ENCODE measurements at regions not wholly inside any gene's neighbourhood (a gene's known extent, or its start where the extent isn't known, plus 50 kb on each side); places are given as distances from the start of the nearest gene placed in this dataset.
A peak's percentile ranks its signal among the peaks of the same experiment; 100 is the strongest.

GRCh38 chr10:118405928-118406327 is 63.8 kb upstream of the FAM204A start:
- no peaks in the 10 kb centered on the region for H3K36me3 ChIP-seq (ENCODE audit: control insufficient read depth in 2 of 2, insufficient read depth in 2 of 2, low read length in 2 of 2)
- H3K9me3 ChIP-seq (ENCODE audit: control insufficient read depth in 2 of 2, low read length in 2 of 2): no peaks in the 10 kb centered on the region
- H3K9ac ChIP-seq (ENCODE audit: low read depth in 1 of 2, low read length in 2 of 2): no peak overlapping the region
- H3K4me3 ChIP-seq (ENCODE audit: low read length in 2 of 2): no peak overlapping the region
- H3K4me1 ChIP-seq (ENCODE audit: control insufficient read depth in 2 of 2, insufficient read depth in 2 of 2, low read length in 2 of 2): no peaks in the 10 kb centered on the region
- H3K27me3 ChIP-seq (ENCODE audit: control insufficient read depth in 2 of 2, insufficient read depth in 2 of 2, low read length in 2 of 2): peaks cover 2 to 5% of the 10 kb centered on the region in 2 donors
- H3K27ac ChIP-seq (ENCODE audit: low read depth in 2 of 2, low read length in 2 of 2): no peak overlapping the region

- Histone ChIP-seq H3K27me3 (ENCODE audit: control insufficient read depth in 2 of 2, insufficient read depth in 2 of 2, low read length in 2 of 2) (peaks cover 2 to 3% of the 10 kb centered on the region in 2 donors), H3K4me1 (ENCODE audit: control insufficient read depth in 2 of 2, insufficient read depth in 2 of 2, low read length in 2 of 2) (no peaks in the 10 kb centered on the region), H3K9ac (ENCODE audit: low read depth in 1 of 2, low read length in 2 of 2) (no peak overlapping the region), H3K36me3 (ENCODE audit: control insufficient read depth in 2 of 2, insufficient read depth in 2 of 2, low read length in 2 of 2) (no peaks in the 10 kb centered on the region), H3K27ac (ENCODE audit: low read depth in 2 of 2, low read length in 2 of 2) (no peak overlapping the region), H3K9me3 (ENCODE audit: control insufficient read depth in 2 of 2, low read length in 2 of 2) (no peaks in the 10 kb centered on the region), H3K4me3 (ENCODE audit: low read length in 2 of 2) (no peak overlapping the region)
Observed at GRCh38 chr10:118403967-118404366, 61.8 kb upstream of the FAM204A start.

- Histone ChIP-seq H3K36me3 (ENCODE audit: control insufficient read depth in 2 of 2, insufficient read depth in 2 of 2, low read length in 2 of 2) (no peaks in the 10 kb centered on the region), H3K9ac (ENCODE audit: low read depth in 1 of 2, low read length in 2 of 2) (no peak overlapping the region), H3K4me3 (ENCODE audit: low read length in 2 of 2) (no peak overlapping the region), H3K9me3 (ENCODE audit: control insufficient read depth in 2 of 2, low read length in 2 of 2) (no peaks in the 10 kb centered on the region), H3K27me3 (ENCODE audit: control insufficient read depth in 2 of 2, insufficient read depth in 2 of 2, low read length in 2 of 2) (peaks cover 2 to 3% of the 10 kb centered on the region in 2 donors), H3K4me1 (ENCODE audit: control insufficient read depth in 2 of 2, insufficient read depth in 2 of 2, low read length in 2 of 2) (no peaks in the 10 kb centered on the region), H3K27ac (ENCODE audit: low read depth in 2 of 2, low read length in 2 of 2) (no peak overlapping the region)
Observed at GRCh38 chr10:118401708-118402193, 59.6 kb upstream of the FAM204A start.

DNA sequence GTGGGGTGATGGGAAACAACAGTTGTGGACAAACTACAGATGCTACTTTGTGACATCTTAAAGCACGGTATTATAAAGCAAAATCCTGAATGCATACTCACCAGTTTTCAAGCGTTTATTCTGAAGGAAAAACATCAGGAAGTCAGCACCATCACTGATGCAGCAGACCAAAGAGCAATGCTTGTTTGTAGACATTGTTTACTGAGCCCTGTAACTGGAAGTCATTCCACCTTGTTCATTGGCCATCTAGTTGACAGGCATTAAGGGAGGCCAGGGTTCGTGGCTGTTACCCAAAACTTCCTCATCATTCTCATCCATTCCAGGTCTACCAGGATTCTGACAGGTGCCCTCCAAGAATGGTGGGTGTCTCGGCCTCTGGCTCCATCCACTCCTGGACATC is 55.3 kb upstream of the FAM204A start:
- no peaks in the 10 kb centered on the region for H3K27me3 ChIP-seq (ENCODE audit: control insufficient read depth in 2 of 2, insufficient read depth in 2 of 2, low read length in 2 of 2)
- no peak overlapping the region for H3K4me3 ChIP-seq (ENCODE audit: low read length in 2 of 2)
- no peak overlapping the region for H3K27ac ChIP-seq (ENCODE audit: low read depth in 2 of 2, low read length in 2 of 2)
- H3K36me3 ChIP-seq (ENCODE audit: control insufficient read depth in 2 of 2, insufficient read depth in 2 of 2, low read length in 2 of 2): no peaks in the 10 kb centered on the region
- peaks cover 2 to 3% of the 10 kb centered on the region in 2 donors for H3K4me1 ChIP-seq (ENCODE audit: control insufficient read depth in 2 of 2, insufficient read depth in 2 of 2, low read length in 2 of 2)
- H3K9me3 ChIP-seq (ENCODE audit: control insufficient read depth in 2 of 2, low read length in 2 of 2): no peaks in the 10 kb centered on the region
- H3K9ac ChIP-seq (ENCODE audit: low read depth in 1 of 2, low read length in 2 of 2): no peak overlapping the region

- Histone ChIP-seq H3K27me3 (ENCODE audit: control insufficient read depth in 2 of 2, insufficient read depth in 2 of 2, low read length in 2 of 2) (no peaks in the 10 kb centered on the region), H3K4me1 (ENCODE audit: control insufficient read depth in 2 of 2, insufficient read depth in 2 of 2, low read length in 2 of 2) (peaks cover 2 to 3% of the 10 kb centered on the region in 2 donors), H3K36me3 (ENCODE audit: control insufficient read depth in 2 of 2, insufficient read depth in 2 of 2, low read length in 2 of 2) (no peaks in the 10 kb centered on the region), H3K9ac (ENCODE audit: low read depth in 1 of 2, low read length in 2 of 2) (no peak overlapping the region), H3K4me3 (ENCODE audit: low read length in 2 of 2) (no peak overlapping the region), H3K27ac (ENCODE audit: low read depth in 2 of 2, low read length in 2 of 2) (no peak overlapping the region), H3K9me3 (ENCODE audit: control insufficient read depth in 2 of 2, low read length in 2 of 2) (no peaks in the 10 kb centered on the region)
Observed at GRCh38 chr10:118395947-118396346, 53.8 kb upstream of the FAM204A start.

GRCh38 chr10:118394301-118395200 is 52.4 kb upstream of the FAM204A start:
- no peaks in the 10 kb centered on the region for H3K36me3 ChIP-seq (ENCODE audit: control insufficient read depth in 2 of 2, insufficient read depth in 2 of 2, low read length in 2 of 2)
- no peaks in the 10 kb centered on the region for H3K9me3 ChIP-seq (ENCODE audit: control insufficient read depth in 2 of 2, low read length in 2 of 2)
- H3K4me3 ChIP-seq (ENCODE audit: low read length in 2 of 2): peak overlapping the region in 1 of 2 donors; percentile 35
- H3K27ac ChIP-seq (ENCODE audit: low read depth in 2 of 2, low read length in 2 of 2): no peak overlapping the region
- H3K4me1 ChIP-seq (ENCODE audit: control insufficient read depth in 2 of 2, insufficient read depth in 2 of 2, low read length in 2 of 2): peaks cover 2 to 3% of the 10 kb centered on the region in 2 donors
- no peaks in the 10 kb centered on the region for H3K27me3 ChIP-seq (ENCODE audit: control insufficient read depth in 2 of 2, insufficient read depth in 2 of 2, low read length in 2 of 2)
- H3K9ac ChIP-seq (ENCODE audit: low read depth in 1 of 2, low read length in 2 of 2): no peak overlapping the region

- no peaks in the 10 kb centered on the region for H3K36me3 ChIP-seq (ENCODE audit: control insufficient read depth in 2 of 2, insufficient read depth in 2 of 2, low read length in 2 of 2)
- no peak overlapping the region for H3K27ac ChIP-seq (ENCODE audit: low read depth in 2 of 2, low read length in 2 of 2)
- H3K4me1 ChIP-seq (ENCODE audit: control insufficient read depth in 2 of 2, insufficient read depth in 2 of 2, low read length in 2 of 2): peaks cover 2 to 3% of the 10 kb centered on the region in 2 donors
- H3K9ac ChIP-seq (ENCODE audit: low read depth in 1 of 2, low read length in 2 of 2): no peak overlapping the region
- no peak overlapping the region for H3K4me3 ChIP-seq (ENCODE audit: low read length in 2 of 2)
- H3K9me3 ChIP-seq (ENCODE audit: control insufficient read depth in 2 of 2, low read length in 2 of 2): no peaks in the 10 kb centered on the region
- H3K27me3 ChIP-seq (ENCODE audit: control insufficient read depth in 2 of 2, insufficient read depth in 2 of 2, low read length in 2 of 2): no peaks in the 10 kb centered on the region
Observed at GRCh38 chr10:118392761-118393160, 50.6 kb upstream of the FAM204A start.
